ENCODE measurements at regions not wholly inside any gene's neighbourhood (a gene's known extent, or its start where the extent isn't known, plus 50 kb on each side); places are given as distances from the start of the nearest gene placed in this dataset.

- TF ChIP-seq CTCF (IDR thresholded peaks at IDR 0.05; ENCODE audit: low read length) (no peak), EZH2 (IDR thresholded peaks at IDR 0.05; ENCODE audit: borderline replicate concordance, low read length) (no peak)
Observed at GRCh38 chr3:107024551-107025026, 352.6 kb upstream of the CCDC54 start.

All from OCI-LY1 (cell line).